ENCODE measurements at regions not wholly inside any gene's neighbourhood (a gene's known extent, or its start where the extent isn't known, plus 50 kb on each side); places are given as distances from the start of the nearest gene placed in this dataset.
"Not testable (repeated sequence)": the region's sequence is repeated elsewhere in the genome, so short reads cannot be mapped to it uniquely, and the experiment has no call there.

DNA sequence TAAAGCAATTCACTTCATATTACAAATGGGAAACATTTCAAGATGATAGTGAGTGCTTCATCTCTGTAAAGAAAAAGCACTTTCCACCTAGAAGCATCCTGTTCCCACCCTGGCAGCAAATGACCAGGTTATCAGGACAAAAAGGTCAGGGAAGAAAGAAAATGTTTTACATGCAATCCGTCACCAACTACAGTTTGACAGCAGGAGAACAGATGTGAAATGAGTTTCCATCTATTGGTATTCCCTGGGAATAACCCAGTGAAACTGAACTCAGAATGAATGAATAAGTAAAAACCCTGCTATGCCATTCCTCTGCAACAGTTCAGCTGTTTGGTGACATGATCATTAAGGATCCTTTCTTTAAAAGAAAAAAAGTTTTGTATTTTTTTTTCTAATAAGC, 67.6 kb downstream of the HTR1A start:
- no peak for DNase-seq

DNA sequence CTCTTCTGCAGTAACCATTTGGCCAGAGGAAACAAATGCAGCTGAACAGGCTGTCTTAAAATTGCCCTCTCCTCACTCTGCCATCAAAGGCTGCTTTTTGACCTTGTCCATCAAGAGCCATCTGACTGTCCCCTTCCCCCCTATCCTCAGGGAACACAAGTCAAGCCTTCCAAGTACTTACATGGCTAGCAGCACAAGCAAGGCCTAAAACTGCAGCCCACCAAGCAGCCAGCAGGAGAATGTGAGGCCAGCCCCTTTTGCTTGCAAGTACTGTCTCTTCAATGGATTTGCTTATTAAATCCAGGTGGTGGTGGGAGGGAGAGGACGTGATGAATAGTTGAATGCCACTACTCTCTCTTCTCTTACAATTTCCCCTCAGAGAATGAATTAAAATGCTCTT, 83.5 kb downstream of the HTR1A start:
- DNase-seq: no peak

DNA sequence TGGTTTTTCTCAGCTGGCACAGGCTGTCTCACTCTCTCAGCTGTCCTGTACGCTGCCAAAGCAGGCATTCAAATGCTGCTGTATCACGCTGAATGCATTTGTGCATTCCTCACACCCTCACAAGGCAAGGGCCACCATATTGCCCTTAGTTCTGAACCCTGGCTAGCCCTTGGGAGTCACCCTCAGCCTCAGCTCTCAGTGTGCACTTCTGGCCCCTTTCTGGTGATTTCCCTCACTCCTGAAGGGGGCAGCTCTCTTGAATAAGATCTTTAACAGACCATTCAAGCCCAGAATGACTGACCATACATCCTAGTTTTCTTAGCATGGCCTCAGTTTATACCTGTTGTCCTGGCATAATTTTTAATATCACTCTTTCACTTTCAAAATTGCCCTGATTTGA, 84.3 kb downstream of the HTR1A start:
- DNase-seq: no peak

DNA sequence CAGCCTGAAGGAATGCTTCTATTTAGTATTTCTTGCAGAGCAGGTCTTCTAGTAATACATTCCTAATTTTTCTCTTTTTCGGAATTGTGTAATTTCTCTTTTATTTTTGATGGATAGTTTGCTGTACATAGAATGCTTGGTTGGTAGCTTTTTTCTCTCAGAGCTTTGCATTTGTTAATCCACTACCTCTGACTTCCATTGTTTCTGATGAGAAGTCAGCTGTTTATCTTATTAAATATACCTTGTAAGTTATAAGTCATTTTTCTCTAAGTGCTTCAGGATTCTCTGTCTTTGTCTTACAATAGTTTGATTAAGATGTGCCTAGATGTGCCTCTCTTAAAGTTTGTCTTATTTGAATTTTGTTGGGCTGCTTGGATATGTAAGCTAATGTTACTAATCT, 101.9 kb downstream of the HTR1A start:
- DNase-seq: no peak

DNA sequence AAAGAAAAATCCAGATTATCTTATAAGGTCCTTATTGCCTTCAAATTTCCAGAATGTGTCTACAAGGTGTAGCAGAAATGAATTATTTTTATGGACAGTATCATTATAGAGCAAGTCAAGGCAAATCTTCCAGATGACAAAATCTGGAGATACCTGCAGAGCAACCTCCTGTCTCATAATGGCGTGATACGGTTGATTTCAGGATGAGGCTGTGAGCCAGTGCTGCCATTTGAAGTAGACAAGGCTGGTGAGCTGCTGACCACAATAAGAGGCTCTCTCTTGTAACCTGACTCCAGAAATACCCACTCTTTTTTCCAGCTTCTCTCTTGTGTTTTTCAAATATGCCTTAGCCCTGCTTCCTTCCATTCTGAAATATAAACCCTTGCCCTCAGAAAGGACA, 108.2 kb downstream of the HTR1A start:
- DNase-seq: no peak

DNA sequence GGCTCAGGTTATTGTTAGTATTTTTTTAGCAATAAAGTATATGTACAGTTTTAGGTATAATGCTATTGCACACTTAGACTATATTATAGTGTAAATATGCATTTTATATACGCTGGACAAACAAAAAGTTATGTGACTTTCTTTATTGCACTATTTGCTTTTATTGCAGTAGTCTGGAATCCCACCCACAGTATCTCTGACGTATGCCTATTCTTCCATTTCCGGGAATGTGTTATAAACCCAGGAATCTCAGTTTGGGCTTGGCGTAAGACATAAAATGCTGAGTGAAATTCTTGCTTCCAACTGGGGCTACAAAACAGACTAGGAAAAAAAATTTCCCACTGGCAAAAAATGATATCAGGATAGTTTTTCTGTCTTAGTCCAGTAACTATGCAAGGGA, 119.1 kb downstream of the HTR1A start:
- DNase-seq: no peak

DNA sequence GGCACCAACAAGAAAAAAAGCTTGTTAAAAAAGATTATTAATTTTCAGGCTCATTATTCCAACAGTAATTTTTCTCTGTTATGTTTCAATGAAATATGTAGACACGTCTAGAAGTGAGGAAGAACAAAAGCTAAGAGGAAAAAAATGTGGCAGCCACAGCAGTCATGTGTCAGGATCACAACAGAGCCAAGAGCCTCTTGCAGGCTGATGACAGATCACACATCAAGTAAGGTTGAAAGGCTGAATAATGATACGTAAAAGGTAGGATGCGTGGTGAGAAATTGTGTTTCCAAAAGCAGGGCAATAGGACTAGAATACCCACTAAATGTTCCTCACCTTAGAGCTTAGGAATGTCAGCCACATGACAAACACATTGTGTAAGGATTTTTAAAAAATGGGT, 124.8 kb downstream of the HTR1A start:
- DNase-seq: no peak

DNA sequence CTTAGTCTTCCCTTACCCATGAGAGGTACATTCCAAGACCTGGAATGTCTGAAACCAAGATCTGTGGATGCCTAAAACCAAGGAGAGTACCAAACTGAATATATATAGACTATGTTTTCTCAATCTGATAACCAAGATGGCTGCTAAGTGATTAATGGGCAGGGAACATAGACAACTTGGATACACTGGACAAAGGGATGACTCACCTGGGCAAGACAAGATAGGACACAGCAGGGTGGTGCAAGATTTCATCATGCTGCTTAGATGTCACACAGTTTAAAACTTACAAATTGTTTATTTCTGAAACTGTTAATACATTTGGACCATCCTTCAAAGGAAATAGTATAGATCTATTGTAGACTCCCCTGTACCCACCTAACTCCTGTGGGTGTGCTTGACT, 130.9 kb downstream of the HTR1A start:
- DNase-seq: no peak

DNA sequence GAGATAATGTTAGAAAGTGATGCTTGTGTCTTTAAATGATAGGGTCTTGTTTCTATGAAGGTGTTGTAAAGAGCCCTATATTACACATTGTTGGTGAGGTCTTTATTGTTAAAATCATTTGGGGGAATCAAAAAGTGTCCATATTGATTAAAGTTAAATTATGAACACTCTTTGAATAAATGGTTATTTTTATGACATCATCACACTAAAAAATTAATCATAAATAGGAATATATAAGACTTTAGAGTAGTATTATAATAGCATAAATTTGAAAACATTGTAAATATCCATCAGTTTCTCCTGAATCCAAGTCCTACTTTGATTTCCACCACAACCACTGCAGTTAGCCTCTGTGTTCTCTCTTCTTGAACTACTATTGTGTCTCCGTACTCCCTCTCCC, 136.3 kb downstream of the HTR1A start:
- DNase-seq: no peak

DNA sequence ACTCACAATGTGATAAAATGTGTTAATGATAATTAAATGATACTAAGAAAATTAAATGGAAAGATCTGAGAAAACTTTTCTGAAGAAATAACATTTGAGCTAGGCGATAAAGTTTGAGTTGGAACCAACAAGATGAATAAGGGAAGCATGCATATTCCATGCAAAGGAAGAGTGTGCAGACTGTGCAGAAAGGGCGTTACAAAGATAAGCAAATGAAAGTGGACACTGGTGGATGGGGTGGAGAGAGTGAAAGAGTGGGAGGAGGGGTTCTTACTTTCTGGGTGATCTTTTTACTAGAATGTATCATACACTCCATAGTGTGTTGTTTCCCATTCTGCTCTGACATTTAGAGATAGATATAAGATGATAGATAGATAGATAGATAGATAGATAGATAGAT, 138.7 kb downstream of the HTR1A start:
- DNase-seq: no peak

DNA sequence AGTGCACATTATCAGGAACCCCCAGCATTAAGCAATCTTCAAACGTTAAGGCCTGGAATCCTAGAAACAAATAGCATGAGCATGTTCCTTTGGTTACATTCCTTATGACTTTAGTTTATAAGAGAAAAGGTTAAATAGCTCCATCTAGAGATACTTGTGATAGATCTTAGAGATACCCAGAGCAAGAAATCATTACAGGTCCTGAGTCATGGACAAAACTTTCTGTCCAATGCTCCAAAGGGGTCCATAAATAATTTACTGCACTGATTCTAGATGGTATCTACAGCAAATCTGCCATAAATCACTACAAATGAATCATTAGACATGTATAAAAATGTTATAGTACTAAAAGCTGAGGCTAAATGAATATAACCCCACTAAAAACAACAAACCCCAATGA, 139.6 kb downstream of the HTR1A start:
- no peak for DNase-seq

DNA sequence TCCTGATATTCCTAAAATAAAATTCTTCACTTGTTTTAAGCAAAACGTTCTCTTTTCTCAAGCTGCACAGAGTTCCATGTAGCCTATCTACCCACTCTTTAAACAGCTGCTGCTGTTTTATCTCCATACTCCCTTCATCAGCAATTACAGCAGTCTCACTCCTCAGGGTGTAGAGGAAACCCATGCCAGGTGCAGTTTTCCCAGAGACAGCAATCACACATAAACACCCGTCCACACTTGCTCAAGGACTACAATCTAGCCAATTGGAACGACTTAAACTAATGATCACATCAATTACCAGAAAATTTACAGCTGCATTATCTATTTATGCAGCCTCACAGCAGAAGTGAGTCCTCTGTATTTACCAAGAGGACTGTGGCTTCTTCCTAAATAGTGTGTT, 141.7 kb downstream of the HTR1A start:
- DNase-seq: no peak

DNA sequence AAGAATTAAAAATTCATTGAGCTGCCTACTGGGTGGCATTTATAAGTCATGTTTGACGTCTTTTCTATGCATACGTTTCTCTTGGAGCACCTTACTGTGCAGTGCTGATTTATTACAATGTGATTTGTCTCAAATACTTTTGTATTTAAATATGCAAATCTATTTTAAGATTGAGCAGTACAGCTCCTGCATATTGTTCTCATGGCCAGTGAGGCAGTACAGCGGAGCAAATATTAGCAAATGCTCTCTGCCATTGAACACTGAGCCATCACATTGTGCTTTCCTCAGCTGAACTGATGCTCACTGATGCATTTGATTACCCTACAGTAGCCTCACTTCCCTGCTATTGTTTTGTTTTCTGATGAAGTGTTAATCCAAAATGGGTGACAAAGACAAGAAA, 149.6 kb downstream of the HTR1A start:
- DNase-seq: no peak

DNA sequence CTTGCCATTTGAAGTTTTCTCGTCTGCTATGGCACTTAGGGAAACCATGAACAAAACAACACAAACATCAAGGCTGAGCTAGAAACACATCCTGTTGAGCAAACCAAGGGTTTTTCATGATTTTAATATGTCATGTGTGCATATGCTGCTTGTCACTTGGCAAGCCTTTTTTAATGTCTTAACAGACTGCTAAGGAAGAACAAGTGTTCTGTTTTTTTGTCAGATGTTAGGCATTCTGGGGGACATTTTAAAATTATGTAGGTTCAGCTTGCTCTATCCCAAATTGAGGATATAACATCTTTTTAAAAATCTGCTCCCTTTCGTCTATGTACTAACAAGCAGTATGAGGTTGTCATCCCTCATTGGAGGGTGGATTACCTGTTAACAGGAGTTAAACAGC, 150.3 kb downstream of the HTR1A start:
- no peak for DNase-seq

DNA sequence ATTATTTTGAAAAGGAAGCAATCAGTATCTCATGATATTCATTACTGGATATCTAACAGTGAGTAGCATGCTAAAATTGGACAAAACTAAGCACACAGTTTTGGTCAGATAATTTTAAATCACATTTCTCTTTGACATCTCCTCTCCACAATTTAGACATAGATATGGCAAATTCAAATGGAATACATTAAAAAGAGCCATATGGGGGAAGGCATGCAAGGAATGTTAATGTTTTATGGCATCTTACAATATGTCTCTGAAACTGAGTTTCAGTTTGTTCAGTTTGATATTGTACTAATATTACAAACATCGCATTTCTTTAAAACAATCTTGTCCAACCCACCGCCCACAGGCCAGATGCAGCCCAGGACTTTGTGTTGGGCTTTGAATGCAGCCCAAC, 151.0 kb downstream of the HTR1A start:
- DNase-seq: no peak

DNA sequence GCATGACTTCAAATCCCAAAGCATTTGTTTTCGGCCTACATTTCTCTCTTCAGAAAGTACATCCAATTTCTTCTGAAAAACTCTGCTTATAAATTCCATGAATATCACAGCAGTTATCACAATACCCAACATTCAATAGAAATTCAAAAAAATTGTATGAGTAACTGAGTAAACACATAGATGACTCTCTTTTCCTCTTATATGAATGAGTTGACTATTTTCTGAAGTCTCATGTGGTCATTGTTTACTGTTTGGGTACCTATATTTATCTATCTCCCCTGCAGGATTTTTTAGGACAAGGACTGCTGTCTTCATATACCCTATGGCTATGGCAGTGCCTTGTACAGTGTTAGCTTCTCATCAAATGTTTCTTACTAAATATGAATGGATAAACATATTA, 157.1 kb downstream of the HTR1A start:
- no peak for DNase-seq

DNA sequence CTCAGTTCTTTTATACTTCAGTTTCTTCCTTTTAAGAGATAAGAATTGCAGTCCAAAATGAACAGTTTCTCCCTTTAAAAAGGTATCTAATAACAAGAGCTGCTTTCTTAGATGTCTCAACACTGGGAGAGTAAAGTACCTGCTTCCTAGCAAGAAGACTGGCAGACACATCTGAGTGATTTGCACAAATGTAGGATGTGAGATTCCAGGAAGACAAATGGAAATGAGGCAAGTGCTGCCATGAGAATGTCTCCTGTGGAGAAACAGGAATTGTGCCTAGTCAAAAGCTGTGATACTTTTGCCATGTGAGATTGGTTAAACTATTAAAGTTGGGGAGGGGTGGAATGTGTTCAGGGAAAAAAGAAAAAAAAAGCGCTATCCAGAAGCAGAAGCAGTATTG, 159.1 kb downstream of the HTR1A start:
- no peak for DNase-seq

DNA sequence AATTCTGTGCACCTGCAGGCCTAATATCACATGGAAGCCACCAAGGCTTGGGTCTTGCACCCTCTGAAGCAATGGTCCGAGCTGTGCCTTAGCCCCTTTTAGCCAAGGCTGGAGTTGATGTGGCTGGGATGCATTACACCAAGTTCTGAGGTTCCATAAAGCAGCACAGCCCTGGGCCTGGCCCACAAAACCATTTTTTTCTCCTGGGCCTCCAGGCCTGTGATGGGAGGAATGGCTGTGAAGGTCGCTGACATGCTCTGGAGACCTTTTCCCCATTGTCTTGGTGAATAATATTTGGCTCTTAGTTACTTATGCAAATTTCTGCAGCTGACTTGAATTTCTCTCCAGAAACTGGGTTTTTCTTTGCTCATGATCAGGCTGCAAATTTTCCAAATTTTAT, 167.3 kb downstream of the HTR1A start:
- no peak for DNase-seq

DNA sequence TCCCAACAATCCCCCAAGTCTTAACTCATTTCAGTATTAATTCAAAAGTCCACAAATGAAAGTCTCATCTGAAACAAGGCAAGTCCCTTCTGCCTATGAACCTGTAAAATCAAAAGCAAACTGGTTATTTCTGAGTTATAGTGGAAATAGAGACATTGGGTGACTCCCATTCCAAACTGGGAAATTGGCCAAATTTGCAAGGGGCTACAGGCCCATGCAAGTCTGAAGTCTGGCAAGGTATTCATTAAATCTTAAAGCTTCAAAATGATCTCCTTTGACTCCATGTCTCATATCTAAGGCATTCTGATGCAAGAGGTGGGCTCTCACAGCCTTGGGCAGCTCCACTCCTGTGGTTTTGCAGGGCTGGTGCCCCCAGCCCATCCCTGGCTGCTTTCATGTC, 167.9 kb downstream of the HTR1A start:
- no peak for DNase-seq

DNA sequence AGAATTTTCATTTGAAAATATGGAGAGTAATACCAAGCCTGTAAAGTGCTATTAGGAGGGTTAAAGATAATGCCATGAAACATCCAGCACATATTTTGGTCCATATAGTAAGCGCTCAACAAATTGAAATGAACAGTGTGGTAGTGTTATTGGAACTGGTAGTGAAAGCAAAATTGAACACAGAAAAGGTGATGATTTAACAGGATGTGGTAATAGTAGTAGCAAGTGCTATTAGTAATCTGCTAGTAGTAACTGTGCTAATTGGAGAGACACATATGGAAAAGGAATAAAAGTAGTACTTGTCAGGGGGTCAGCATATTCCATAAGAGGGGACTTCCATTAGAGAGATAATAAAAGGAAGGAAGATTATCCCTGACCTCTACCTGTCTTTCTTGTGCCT, 187.3 kb downstream of the HTR1A start:
- DNase-seq: no peak

DNA sequence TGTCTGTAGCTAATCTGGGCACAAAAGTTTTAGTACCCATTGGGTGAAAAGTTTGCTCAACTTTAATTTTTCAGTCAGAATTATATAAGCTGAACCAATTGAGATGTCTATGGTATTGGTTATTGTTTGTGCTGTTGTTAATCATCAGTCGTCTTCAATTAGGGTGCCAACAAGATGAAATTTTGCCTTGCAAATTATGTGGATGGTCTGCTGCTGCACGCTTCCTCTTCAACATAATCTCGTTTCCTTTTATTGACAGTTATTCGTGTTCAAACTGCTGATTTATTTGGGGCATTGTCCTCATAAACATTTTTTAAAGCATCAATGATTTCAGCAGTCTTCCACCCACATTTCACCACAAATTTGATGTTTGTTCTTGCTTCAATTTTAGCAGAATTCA, 194.0 kb downstream of the HTR1A start:
- no peak for DNase-seq

DNA sequence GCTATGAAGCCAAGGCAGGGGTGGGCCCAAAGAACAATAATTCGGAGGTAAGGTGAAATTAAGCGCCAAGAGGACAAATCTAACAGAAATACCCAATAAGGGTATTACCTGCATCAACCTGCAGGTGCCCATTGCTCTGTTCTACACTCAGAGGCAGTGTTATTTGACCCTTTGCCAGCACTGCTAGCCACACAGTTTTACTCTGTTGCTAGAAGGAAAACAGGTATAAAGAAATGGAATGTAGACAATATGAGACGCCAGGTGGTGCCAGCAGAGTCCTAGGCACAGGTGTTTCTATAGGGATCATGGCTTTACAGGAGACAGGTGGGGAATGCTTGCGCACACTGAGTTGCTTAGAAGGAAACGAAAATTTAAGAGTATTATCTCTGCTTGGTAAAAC, 201.3 kb downstream of the HTR1A start:
- no peak for DNase-seq

DNA sequence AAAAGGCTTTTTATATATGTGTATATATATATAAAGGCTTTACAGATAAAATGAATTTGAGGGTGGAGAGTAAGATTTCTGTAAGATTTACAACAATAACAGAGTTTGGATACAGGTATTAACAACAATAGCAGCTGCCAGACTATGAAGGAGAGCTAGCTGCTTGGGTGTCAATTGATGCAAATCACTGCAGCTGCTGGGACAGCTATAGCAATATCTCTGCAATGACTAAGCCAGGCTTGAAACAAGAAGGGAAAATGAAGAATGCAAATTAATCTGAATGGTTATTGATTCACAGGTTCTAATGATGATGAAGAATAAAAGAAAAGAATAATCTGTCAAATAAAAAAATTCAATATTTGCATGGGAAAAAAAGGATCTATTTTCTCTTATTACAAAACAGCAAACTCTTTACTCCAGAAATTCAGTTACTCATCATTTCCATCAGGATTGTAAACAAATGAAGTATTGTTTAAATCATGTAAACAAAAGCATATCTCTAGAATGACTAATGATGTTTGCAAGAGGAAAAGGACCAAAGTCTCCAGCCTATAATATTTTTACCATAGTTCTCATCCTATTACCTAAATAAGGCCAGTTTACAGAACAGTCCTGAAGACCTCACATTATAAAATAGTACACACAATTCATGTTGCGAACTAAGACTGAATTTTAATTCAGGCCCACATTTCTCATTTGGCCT, 219.0 kb downstream of the HTR1A start:
- DNase-seq: no peak

DNA sequence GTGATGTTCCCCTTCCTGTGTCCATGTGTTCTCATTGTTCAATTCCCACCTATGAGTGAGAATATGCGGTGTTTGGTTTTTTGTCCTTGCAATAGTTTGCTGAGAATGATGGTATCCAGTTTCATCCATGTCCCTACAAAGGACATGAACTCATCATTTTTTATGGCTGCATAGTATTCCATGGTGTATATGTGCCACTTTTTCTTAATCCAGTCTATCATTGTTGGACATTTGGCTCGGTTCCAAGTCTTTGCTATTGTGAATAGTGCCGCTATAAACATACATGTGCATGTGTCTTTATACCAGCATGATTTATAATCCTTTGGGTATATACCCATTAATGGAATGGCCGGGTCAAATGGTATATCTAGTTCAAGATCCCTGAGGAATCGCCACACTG, 229.4 kb downstream of the HTR1A start:
- DNase-seq: not testable (repeated sequence)

DNA sequence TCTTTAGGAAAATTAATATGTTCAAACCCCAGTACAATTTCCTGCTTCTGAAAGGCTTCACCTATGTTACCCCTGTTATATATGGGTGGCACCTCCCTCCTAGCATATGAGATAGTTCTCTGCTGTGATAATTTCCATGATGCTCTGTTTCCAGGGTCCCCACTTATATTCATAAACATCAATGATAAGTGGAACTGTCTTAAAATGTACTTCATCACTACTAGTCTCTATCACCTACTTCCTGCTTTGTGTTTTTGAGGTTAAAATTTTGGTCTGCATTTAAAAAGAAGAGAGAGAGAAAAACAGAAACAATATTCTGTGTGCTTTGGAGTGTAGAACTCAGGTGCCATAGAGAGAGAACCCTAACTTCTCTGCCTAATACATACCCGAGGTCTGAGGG, 234.7 kb downstream of the HTR1A start:
- no peak for DNase-seq
